OCI-LY7 (cell line): ENCODE measurements at regions not wholly inside any gene's neighbourhood (a gene's known extent, or its start where the extent isn't known, plus 50 kb on each side); places are given as distances from the start of the nearest gene placed in this dataset.

ENCODE experiments used
- CTCF ChIP-seq: fragments of 200-600 bp; sonication (generic); conservative IDR thresholded peaks from 2 replicates; pipeline ENCODE4 v1.5.1; 2014; ENCODE audit warnings: mild to moderate bottlenecking, antibody characterized with exemption, low read length, moderate library complexity, mixed read lengths
- EZH2phosphoT487 ChIP-seq: fragments of 200-600 bp; sonication (generic); IDR thresholded peaks from 2 replicates; pipeline ENCODE4 v1.6.1; 2018; ENCODE audit warnings: low read depth, borderline replicate concordance, mild to moderate bottlenecking, mixed run types, antibody characterized with exemption, low read length, moderate library complexity, mixed read lengths

GRCh38 chr12:46649433-46649832 lies 176.4 kb downstream of the SLC38A4 start:
- TF ChIP-seq CTCF (no peak), EZH2phosphoT487 (no peak)
